ENCODE measurements at regions not wholly inside any gene's neighbourhood (a gene's known extent, or its start where the extent isn't known, plus 50 kb on each side); places are given as distances from the start of the nearest gene placed in this dataset.

- ChIA-PET CTCF (interaction anchor here (1.3 kb wide), 1 partner anchor 14 kb away, joined by 3 read pairs; no protein-coding TSS in a partner anchor), RAD21 (ENCODE audit: unreplicated experiment) (interaction anchor here (0.8 to 1.3 kb wide), 2 partner anchors 18 to 204 kb away, joined by 3 to 11 read pairs; no protein-coding TSS in a partner anchor), POLR2A (interaction anchor here (0.8 kb wide), 1 partner anchor 67 kb away, joined by 3 read pairs; no protein-coding TSS in a partner anchor), SMC1A (ENCODE audit: uncharacterized antibody, unreplicated experiment) (interaction anchor here (1.0 to 4.8 kb wide), 4 partner anchors 11 to 54 kb away, joined by 3 to 69 read pairs (median 4); no protein-coding TSS in a partner anchor)
- peaks cover 5% of the 10 kb centered on the region; the same call in 2 of the 3 replicates for H3K9me3 ChIP-seq (replicated peaks; ENCODE audit: control insufficient read depth, insufficient read depth, low read length)
- H3K4me1 ChIP-seq (ENCODE audit: control insufficient read depth, insufficient read depth, low read length) = peaks cover 35% of the 10 kb centered on the region
- H4K20me1 ChIP-seq (ENCODE audit: control insufficient read depth, insufficient read depth) = no peaks in the 10 kb centered on the region
- H3K79me2 ChIP-seq (ENCODE audit: control insufficient read depth, insufficient read depth, low read length) = no peaks in the 10 kb centered on the region
- in situ Hi-C loops (cut with MboI) = no loop called here
- no TSS peak for BruUV-seq (replicated peaks)
- H3K9ac ChIP-seq (ENCODE audit: control insufficient read depth, insufficient read depth, low read length) = no peak overlapping the region
- H3K36me3 ChIP-seq (ENCODE audit: control insufficient read depth in 2 of 2, insufficient read depth in 2 of 2, low read length in 1 of 2) = no peaks in the 10 kb centered on the region
- H3K27ac ChIP-seq (ENCODE audit: control insufficient read depth, insufficient read depth) = no peak overlapping the region
- DNase-seq (ENCODE audit: low read depth, low spot score) (no peak), ATAC-seq (no peak), FAIRE-seq (no peak)
- no peaks in the 10 kb centered on the region for H3K27me3 ChIP-seq (replicated peaks in 1 of 2; ENCODE audit: control insufficient read depth in 2 of 2, insufficient read depth in 2 of 2, low read length in 1 of 2)
- H3K4me3 ChIP-seq = no peak overlapping the region
- H3K4me2 ChIP-seq (ENCODE audit: control insufficient read depth, insufficient read depth) = no peak overlapping the region
- 100% methylated on average over 2 of the region's 2 CpGs for WGBS (ENCODE audit: insufficient coverage, insufficient replicate concordance, low lambda C conversion rate, missing lambda C conversion rate)
- H2AFZ ChIP-seq (ENCODE audit: control insufficient read depth, low read depth, low read length) = no peak overlapping the region
- no peak for TF ChIP-seq E2F4 (IDR thresholded peaks at IDR 0.05; ENCODE audit: low read depth, low read length)
- intact Hi-C loops (cut with micrococcal nuclease; ENCODE audit: unreplicated experiment) = no loop called here
These were observed 71.1 kb upstream of the RFC3 start for GRCh38 chr13:33746867-33747266.

GRCh38 chr13:33751151-33751550, 66.8 kb upstream of the RFC3 start:
- Histone ChIP-seq H2AFZ (ENCODE audit: control insufficient read depth, low read depth, low read length) (no peak overlapping the region), H3K4me2 (ENCODE audit: control insufficient read depth, insufficient read depth) (no peak overlapping the region), H3K79me2 (ENCODE audit: control insufficient read depth, insufficient read depth, low read length) (no peaks in the 10 kb centered on the region), H3K4me3 (no peak overlapping the region), H3K27me3 (replicated peaks in 1 of 2; ENCODE audit: control insufficient read depth in 2 of 2, insufficient read depth in 2 of 2, low read length in 1 of 2) (no peaks in the 10 kb centered on the region), H3K36me3 (ENCODE audit: control insufficient read depth in 2 of 2, insufficient read depth in 2 of 2, low read length in 1 of 2) (no peaks in the 10 kb centered on the region), H3K9ac (ENCODE audit: control insufficient read depth, insufficient read depth, low read length) (no peak overlapping the region), H3K9me3 (replicated peaks; ENCODE audit: control insufficient read depth, insufficient read depth, low read length) (peaks cover 5% of the 10 kb centered on the region; the same call in 2 of the 3 replicates), H3K4me1 (ENCODE audit: control insufficient read depth, insufficient read depth, low read length) (peaks cover under 1% of the 10 kb centered on the region), H3K27ac (ENCODE audit: control insufficient read depth, insufficient read depth) (no peak overlapping the region), H4K20me1 (ENCODE audit: control insufficient read depth, insufficient read depth) (no peaks in the 10 kb centered on the region)
- TF ChIP-seq RAD51 (IDR thresholded peaks at IDR 0.05) (no peak), MEF2B (IDR thresholded peaks at IDR 0.05; ENCODE audit: partially characterized antibody, poor library complexity, severe bottlenecking) (no peak)
- intact Hi-C loops (cut with micrococcal nuclease; ENCODE audit: unreplicated experiment) = no loop called here
- SMC1A ChIA-PET (ENCODE audit: uncharacterized antibody, unreplicated experiment) = interaction anchor here (1.4 kb wide), 1 partner anchor 67 kb away, joined by 3 read pairs; the partner anchor contains the start of gene RFC3
- POLR2A ChIA-PET = no interaction called here
- ATAC-seq (no peak), DNase-seq (ENCODE audit: low read depth, low spot score) (no peak), FAIRE-seq (no peak)
- in situ Hi-C loops (cut with MboI) = no loop called here
- RAD21 ChIA-PET (ENCODE audit: unreplicated experiment) = no interaction called here
- CTCF ChIA-PET = interaction anchor here (0.7 to 1.1 kb wide), 3 partner anchors 13 to 182 kb away, joined by 3 read pairs; no protein-coding TSS in a partner anchor
- no TSS peak for BruUV-seq (replicated peaks)
- 82% methylated on average over 2 of the region's 2 CpGs for WGBS (ENCODE audit: insufficient coverage, insufficient replicate concordance, low lambda C conversion rate, missing lambda C conversion rate)

All from GM12878 (cell line).